Mesodermal cell (in vitro differentiated cells): ENCODE measurements at regions not wholly inside any gene's neighbourhood (a gene's known extent, or its start where the extent isn't known, plus 50 kb on each side); places are given as distances from the start of the nearest gene placed in this dataset.
A peak's percentile ranks its signal among the peaks of the same experiment; 100 is the strongest.
"Not testable (repeated sequence)": the region's sequence is repeated elsewhere in the genome, so short reads cannot be mapped to it uniquely, and the experiment has no call there.

ENCODE experiments used
- H3K27ac ChIP-seq: 2 replicates; pipeline ENCODE4 v1.7.0; 2013; ENCODE audit warnings: mild to moderate bottlenecking, low read depth, low read length, moderate library complexity; ENCODE audit not compliant: severe bottlenecking
- H3K36me3 ChIP-seq: 2 replicates; pipeline ENCODE4 v1.7.1; 2013; ENCODE audit warnings: mild to moderate bottlenecking, low read length, moderate library complexity; ENCODE audit not compliant: control insufficient read depth, insufficient read depth
- H3K4me1 ChIP-seq: one replicate; pipeline ENCODE4 v1.7.1; 2013; ENCODE audit warnings: mild to moderate bottlenecking, low read length; ENCODE audit not compliant: insufficient read depth, control insufficient read depth, poor library complexity, severe bottlenecking
- H3K4me3 ChIP-seq: 2 replicates; pipeline ENCODE4 v1.7.0; 2013; ENCODE audit warnings: low read length, control low read depth, mild to moderate bottlenecking; ENCODE audit not compliant: insufficient read depth, poor library complexity, severe bottlenecking; ENCODE audit errors: extremely low read depth
- H3K9me3 ChIP-seq: 2 replicates; pipeline ENCODE4 v1.7.1; 2013; ENCODE audit warnings: mild to moderate bottlenecking, low read length, moderate library complexity; ENCODE audit not compliant: control insufficient read depth
- WGBS, 2 experiments: methylation state at CpG; one replicate each; pipeline ENCODE4 v1.1.5; 2013; ENCODE audit warnings: missing lambda C conversion rate in 2 of 2; ENCODE audit not compliant: insufficient coverage in 2 of 2; 5-methylcytosine and 5-hydroxymethylcytosine counted together

- no peak overlapping the region for H3K27ac ChIP-seq
- H3K9me3 ChIP-seq, result no peaks in the 10 kb centered on the region
- H3K36me3 ChIP-seq, result no peaks in the 10 kb centered on the region
- H3K4me3 ChIP-seq, result no peak overlapping the region
- 82 to 88% methylated on average over 2 to 4 of the region's 4 CpGs for WGBS, 2 experiments
- H3K4me1 ChIP-seq, result peaks cover 4% of the 10 kb centered on the region
Observed at GRCh38 chr1:148385371-148386030, 97.6 kb downstream of the PPIAL4G start.

GRCh38 chr1:148383966-148384365 lies 99.1 kb downstream of the PPIAL4G start:
- Histone ChIP-seq H3K4me1 (peaks cover 4% of the 10 kb centered on the region), H3K36me3 (no peaks in the 10 kb centered on the region), H3K9me3 (no peaks in the 10 kb centered on the region), H3K4me3 (no peak overlapping the region), H3K27ac (no peak overlapping the region)
- 74 to 83% methylated on average over 3 to 4 of the region's 5 CpGs for WGBS, 2 experiments

DNA sequence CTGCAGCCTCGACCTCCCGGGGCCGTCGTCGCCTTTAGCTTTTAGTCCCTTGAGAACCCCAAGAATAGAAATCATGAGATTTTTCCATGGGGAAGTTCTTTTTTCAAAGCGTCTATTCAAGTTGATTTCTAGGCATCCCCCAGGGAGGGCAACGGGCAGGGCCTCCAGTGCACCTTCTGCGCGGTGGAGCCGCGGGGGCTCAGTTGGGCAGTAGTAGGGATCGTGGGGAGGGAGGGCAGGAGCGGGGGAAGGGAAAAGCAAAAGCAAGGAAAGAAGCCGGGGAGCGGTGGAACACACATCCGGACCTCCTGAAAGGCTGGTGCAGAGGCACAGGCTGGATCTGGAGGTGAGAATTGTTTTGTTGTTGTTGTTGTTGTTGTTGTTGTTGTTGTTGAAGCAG lies 103.4 kb downstream of the PPIAL4G start:
- no peaks in the 10 kb centered on the region for H3K9me3 ChIP-seq
- no peak overlapping the region for H3K27ac ChIP-seq
- H3K4me1 ChIP-seq, result no peaks in the 10 kb centered on the region
- no peaks in the 10 kb centered on the region for H3K36me3 ChIP-seq
- 79 to 85% methylated on average over 8 to 9 of the region's 16 CpGs for whole genome bisulfite sequencing, 2 experiments
- no peak overlapping the region for H3K4me3 ChIP-seq

DNA sequence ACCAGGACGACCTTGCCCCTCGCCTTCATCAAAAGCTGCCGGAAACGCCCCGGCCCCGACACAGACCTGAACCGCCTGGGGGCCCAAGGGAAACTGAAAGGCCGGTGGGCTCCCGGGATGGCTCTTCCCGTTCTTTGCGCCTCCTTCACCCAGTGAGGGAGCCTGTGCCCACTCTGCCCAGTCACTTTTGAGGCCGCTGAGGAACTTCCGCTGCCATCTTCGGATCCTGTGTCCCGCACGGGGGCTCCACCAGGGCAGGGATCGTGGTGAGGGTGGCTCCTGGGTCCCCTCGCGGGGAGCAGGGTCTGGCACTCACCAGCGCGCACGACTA lies 104.0 kb downstream of the PPIAL4G start:
- Histone ChIP-seq H3K36me3 (no peaks in the 10 kb centered on the region), H3K27ac (no peak overlapping the region), H3K9me3 (no peaks in the 10 kb centered on the region), H3K4me1 (no peaks in the 10 kb centered on the region), H3K4me3 (no peak overlapping the region)
- WGBS, 2 experiments, result 84 to 96% methylated on average over 21 to 22 of the region's 22 CpGs

DNA sequence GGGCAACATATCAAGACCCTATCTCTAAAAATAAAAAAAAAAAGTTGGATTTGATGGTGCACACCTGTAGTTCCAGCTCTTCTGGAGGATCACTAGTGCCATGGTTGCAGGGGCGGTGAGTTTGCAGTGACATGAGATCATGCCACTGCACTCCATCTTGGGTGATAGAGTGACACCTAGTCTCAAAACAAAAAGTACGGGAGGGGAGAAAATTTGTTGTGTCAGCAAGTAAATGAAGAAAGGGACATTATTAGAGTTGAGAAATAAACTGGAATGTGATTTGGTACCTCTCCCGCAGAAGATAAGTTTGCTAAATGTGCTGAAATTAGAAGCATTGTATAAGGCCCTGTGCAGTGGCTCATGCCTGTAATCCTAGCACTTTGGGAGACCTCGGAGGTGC lies 105.1 kb downstream of the PPIAL4G start:
- H3K4me3 ChIP-seq, H3K36me3 ChIP-seq, H3K9me3 ChIP-seq, H3K4me1 ChIP-seq, H3K27ac ChIP-seq: not testable (repeated sequence)
- 84 to 100% methylated on average over 1 to 2 of the region's 4 CpGs for WGBS, 2 experiments

DNA sequence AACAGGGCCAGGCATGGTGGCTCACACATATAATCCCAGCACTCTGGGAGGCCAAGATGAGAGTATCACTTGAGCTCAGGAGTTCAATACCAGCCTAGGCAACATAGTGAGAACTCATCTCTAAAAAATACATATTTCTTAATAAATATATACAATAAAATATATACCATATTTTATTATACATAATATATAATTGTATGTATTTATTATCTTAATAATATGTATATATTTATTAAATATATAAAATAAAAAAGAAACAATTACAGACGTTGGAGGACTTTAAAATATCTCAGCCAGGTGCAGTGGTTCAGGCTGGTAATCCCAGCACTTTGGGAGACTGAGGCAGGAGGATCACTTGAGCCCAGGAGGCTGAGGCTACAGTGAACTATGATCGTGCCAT lies 106.1 kb downstream of the PPIAL4G start:
- not testable (repeated sequence) for H3K4me1 ChIP-seq, H3K36me3 ChIP-seq, H3K27ac ChIP-seq, H3K9me3 ChIP-seq, H3K4me3 ChIP-seq
- WGBS, 2 experiments, result no CpG with 5 or more reads among the region's 2 CpGs

GRCh38 chr1:148374101-148374500 lies 109.0 kb downstream of the PPIAL4G start:
- no peaks in the 10 kb centered on the region for H3K9me3 ChIP-seq
- H3K4me1 ChIP-seq, result peaks cover 11% of the 10 kb centered on the region
- no peaks in the 10 kb centered on the region for H3K36me3 ChIP-seq
- no peak overlapping the region for H3K4me3 ChIP-seq
- no peak overlapping the region for H3K27ac ChIP-seq
- 94% methylated on average over 2 of the region's 3 CpGs for WGBS, 2 experiments

- no peak overlapping the region for H3K27ac ChIP-seq
- 100% methylated on average over 1 to 3 of the region's 8 CpGs for WGBS, 2 experiments
- no peaks in the 10 kb centered on the region for H3K36me3 ChIP-seq
- H3K4me1 ChIP-seq, result peaks cover 11% of the 10 kb centered on the region
- H3K9me3 ChIP-seq, result no peaks in the 10 kb centered on the region
- no peak overlapping the region for H3K4me3 ChIP-seq
Observed at GRCh38 chr1:148373192-148373925, 109.7 kb downstream of the PPIAL4G start.

DNA sequence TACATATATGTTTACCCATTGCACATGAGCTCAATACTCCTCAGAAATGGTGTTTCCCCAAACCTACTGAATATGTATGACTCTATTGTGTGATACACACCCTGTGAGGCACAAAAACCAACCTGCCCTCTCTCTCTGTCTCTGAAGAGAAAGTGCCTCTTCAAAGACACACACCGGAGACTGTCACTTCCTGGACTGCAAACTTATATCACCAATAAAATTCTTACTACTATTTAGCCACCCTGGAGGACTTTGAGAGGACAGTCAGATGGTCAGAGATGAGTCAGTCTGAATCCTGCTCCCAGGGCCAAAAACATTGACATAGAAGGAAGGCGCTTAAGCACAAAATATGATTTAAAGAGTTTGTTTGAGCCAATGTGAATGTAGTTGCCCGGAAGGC lies 110.4 kb downstream of the PPIAL4G start:
- no peak overlapping the region for H3K4me3 ChIP-seq
- H3K27ac ChIP-seq, result no peak overlapping the region
- H3K9me3 ChIP-seq, result no peaks in the 10 kb centered on the region
- 100% methylated on average over 2 to 3 of the region's 3 CpGs for WGBS, 2 experiments
- H3K4me1 ChIP-seq, result peaks cover 11% of the 10 kb centered on the region
- no peaks in the 10 kb centered on the region for H3K36me3 ChIP-seq

GRCh38 chr1:148372051-148372726 lies 110.9 kb downstream of the PPIAL4G start:
- not testable (repeated sequence) for H3K9me3 ChIP-seq, H3K4me3 ChIP-seq, H3K36me3 ChIP-seq
- 100% methylated on average over 1 of the region's 2 CpGs for WGBS, 2 experiments
- peaks cover 11% of the 10 kb centered on the region for H3K4me1 ChIP-seq
- H3K27ac ChIP-seq, result peak overlapping the region; percentile 29

DNA sequence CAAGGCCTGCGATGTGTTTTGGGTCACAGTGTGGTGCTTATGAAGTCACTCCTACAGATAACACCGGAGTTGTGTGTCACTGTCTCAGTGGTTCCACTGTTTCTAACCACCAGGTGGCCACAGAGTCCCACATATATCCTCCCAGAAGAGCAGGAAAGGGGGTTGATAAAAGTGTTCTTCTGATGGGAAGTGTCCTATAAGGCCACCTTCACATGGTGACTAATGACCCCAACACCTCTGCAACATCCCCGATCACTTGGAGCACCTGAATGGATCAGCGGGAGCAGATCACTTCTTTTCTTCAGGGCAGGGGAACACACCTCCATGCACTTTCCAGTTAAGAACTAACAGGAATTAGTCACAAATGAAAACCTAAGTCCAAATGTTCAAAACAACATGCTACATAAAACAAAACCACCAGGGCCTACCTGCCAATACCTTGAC lies 111.5 kb downstream of the PPIAL4G start:
- peaks cover 11% of the 10 kb centered on the region for H3K4me1 ChIP-seq
- 20 to 29% methylated on average over 1 to 2 of the region's 4 CpGs for WGBS, 2 experiments
- H3K4me3 ChIP-seq, H3K36me3 ChIP-seq, H3K9me3 ChIP-seq: not testable (repeated sequence)
- H3K27ac ChIP-seq, result peak overlapping the region; percentile 29
